D721Med (cell line): ENCODE measurements at regions not wholly inside any gene's neighbourhood (a gene's known extent, or its start where the extent isn't known, plus 50 kb on each side); places are given as distances from the start of the nearest gene placed in this dataset.

Experiments used
- DNase-seq: peaks from one replicate; pipeline ENCODE4 v3.0.0; 2011; ENCODE audit warnings: low spot score; ENCODE audit not compliant: insufficient read length
- FAIRE-seq: peaks from 2 replicates; lab custom pipeline; 2011; peaks lifted over from hg19 to GRCh38; lab: Jason Lieb, UNC
- TF ChIP-seq, protein P1 (sequence below): IDR thresholded peaks from 2 replicates; pipeline ENCODE4 v1.5.1; 2012; ENCODE audit warnings: mild to moderate bottlenecking, control low read depth; ENCODE audit not compliant: insufficient read depth; ENCODE audit errors: missing control alignments

DNA sequence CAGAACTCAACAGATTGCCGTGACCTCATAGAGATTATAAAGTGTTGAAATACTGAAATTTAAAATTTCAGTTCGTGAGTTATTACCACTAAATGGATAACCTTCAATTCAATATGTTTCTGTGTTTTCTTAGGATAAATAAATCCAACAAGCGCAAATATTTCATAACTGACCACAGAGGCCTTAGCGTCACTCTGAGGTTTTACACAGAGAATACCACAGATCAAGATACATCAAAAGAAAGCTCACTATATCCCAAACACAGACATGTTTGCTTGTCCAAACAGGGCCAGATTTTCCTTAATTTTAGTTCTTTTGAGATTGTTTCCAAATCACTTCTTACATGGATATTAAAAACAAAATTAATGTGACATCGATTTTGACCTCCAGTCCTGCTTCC, 235.8 kb downstream of the EFNB2 start:
- TF ChIP-seq, protein P1, sequence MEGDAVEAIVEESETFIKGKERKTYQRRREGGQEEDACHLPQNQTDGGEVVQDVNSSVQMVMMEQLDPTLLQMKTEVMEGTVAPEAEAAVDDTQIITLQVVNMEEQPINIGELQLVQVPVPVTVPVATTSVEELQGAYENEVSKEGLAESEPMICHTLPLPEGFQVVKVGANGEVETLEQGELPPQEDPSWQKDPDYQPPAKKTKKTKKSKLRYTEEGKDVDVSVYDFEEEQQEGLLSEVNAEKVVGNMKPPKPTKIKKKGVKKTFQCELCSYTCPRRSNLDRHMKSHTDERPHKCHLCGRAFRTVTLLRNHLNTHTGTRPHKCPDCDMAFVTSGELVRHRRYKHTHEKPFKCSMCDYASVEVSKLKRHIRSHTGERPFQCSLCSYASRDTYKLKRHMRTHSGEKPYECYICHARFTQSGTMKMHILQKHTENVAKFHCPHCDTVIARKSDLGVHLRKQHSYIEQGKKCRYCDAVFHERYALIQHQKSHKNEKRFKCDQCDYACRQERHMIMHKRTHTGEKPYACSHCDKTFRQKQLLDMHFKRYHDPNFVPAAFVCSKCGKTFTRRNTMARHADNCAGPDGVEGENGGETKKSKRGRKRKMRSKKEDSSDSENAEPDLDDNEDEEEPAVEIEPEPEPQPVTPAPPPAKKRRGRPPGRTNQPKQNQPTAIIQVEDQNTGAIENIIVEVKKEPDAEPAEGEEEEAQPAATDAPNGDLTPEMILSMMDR: no peak
- FAIRE-seq (peak; percentile 16), DNase-seq (no peak)

- FAIRE-seq (no peak), DNase-seq (no peak)
- TF ChIP-seq, protein P1: no peak
Measured at GRCh38 chr13:106297283-106297682, 238.2 kb downstream of the EFNB2 start.

- FAIRE-seq (no peak), DNase-seq (no peak)
- TF ChIP-seq, protein P1: no peak
Measured at GRCh38 chr13:106296723-106297122, 238.7 kb downstream of the EFNB2 start.

GRCh38 chr13:106295971-106296370, 239.5 kb downstream of the EFNB2 start:
- TF ChIP-seq, protein P1: no peak
- FAIRE-seq (peak; percentile 61), DNase-seq (peak; percentile 19)

- DNase-seq: no peak
- FAIRE-seq: no peak
- TF ChIP-seq, protein P1: no peak
Measured at GRCh38 chr13:106291006-106291405, 244.5 kb downstream of the EFNB2 start.

GRCh38 chr13:106287351-106287750, 248.1 kb downstream of the EFNB2 start:
- FAIRE-seq: no peak
- TF ChIP-seq, protein P1: no peak

GRCh38 chr13:106286811-106287210, 248.7 kb downstream of the EFNB2 start:
- TF ChIP-seq, protein P1: no peak
- FAIRE-seq (no peak), DNase-seq (no peak)

More at GRCh38 chr13:106287351-106287750, 248.1 kb downstream of the EFNB2 start:
- DNase-seq: no peak
